Small intestine (tissue), 7 donors: ENCODE measurements at regions not wholly inside any gene's neighbourhood (a gene's known extent, or its start where the extent isn't known, plus 50 kb on each side); places are given as distances from the start of the nearest gene placed in this dataset.
"Not testable (repeated sequence)": the region's sequence is repeated elsewhere in the genome, so short reads cannot be mapped to it uniquely, and the experiment has no call there.

Experiments used
- DNase-seq, 2 donors: peaks; one replicate each; pipeline versions ENCODE4 v3.0.0 to v3.0.0-alpha.2; 2013
- FAIRE-seq: peaks from 2 replicates; lab custom pipeline; 2012; peaks lifted over from hg19 to GRCh38; lab: Jason Lieb, UNC
- H3K27ac ChIP-seq, 3 donors: one replicate each; pipeline ENCODE4 v1.5.1; 2013; ENCODE audit warnings: low read length in 2 of 3, mild to moderate bottlenecking in 2 of 3, control low read depth in 1 of 3, inconsistent platforms in 1 of 3, low read depth in 1 of 3, moderate library complexity in 1 of 3
- H3K27me3 ChIP-seq, 3 donors: one replicate each; pipeline ENCODE4 v1.6.1; 2013; ENCODE audit warnings: low read length in 3 of 3, inconsistent platforms in 1 of 3; ENCODE audit not compliant: control insufficient read depth in 3 of 3, insufficient read depth in 3 of 3
- H3K36me3 ChIP-seq, 3 donors: one replicate each; pipeline ENCODE4 v1.6.1; 2013; ENCODE audit warnings: low read length in 3 of 3, inconsistent platforms in 1 of 3, low read depth in 1 of 3, mild to moderate bottlenecking in 1 of 3, moderate library complexity in 1 of 3; ENCODE audit not compliant: control insufficient read depth in 3 of 3, insufficient read depth in 2 of 3
- H3K4me1 ChIP-seq, 3 donors: one replicate each; pipeline ENCODE4 v1.6.1; 2013; ENCODE audit warnings: low read length in 2 of 3, inconsistent platforms in 1 of 3, low read depth in 1 of 3, mild to moderate bottlenecking in 1 of 3, moderate library complexity in 1 of 3; ENCODE audit not compliant: control insufficient read depth in 3 of 3, insufficient read depth in 2 of 3
- H3K4me3 ChIP-seq, 3 donors: one replicate each; pipeline ENCODE4 v1.5.1; 2013; ENCODE audit warnings: low read length in 3 of 3, control low read depth in 1 of 3, inconsistent platforms in 1 of 3, low read depth in 1 of 3, mild to moderate bottlenecking in 1 of 3, moderate library complexity in 1 of 3
- H3K9me3 ChIP-seq, 2 donors: one replicate each; pipeline ENCODE4 v1.6.1; 2013; ENCODE audit warnings: low read depth in 1 of 2, low read length in 1 of 2; ENCODE audit not compliant: control insufficient read depth in 2 of 2, insufficient read depth in 1 of 2
- WGBS, 3 donors: extraction: QIAGEN DNeasy Blood & Tissue Kit; methylation state at CpG; one replicate each; pipeline ENCODE4 v1.1.7; 2013; 5-methylcytosine and 5-hydroxymethylcytosine counted together
- donor health status: healthy with polysubstance abuse.
- donor health status: control.
- donor health status: control.
- donor health status: Bipolar disorder and iron deficiency.
- donor health status: healthy.

DNA sequence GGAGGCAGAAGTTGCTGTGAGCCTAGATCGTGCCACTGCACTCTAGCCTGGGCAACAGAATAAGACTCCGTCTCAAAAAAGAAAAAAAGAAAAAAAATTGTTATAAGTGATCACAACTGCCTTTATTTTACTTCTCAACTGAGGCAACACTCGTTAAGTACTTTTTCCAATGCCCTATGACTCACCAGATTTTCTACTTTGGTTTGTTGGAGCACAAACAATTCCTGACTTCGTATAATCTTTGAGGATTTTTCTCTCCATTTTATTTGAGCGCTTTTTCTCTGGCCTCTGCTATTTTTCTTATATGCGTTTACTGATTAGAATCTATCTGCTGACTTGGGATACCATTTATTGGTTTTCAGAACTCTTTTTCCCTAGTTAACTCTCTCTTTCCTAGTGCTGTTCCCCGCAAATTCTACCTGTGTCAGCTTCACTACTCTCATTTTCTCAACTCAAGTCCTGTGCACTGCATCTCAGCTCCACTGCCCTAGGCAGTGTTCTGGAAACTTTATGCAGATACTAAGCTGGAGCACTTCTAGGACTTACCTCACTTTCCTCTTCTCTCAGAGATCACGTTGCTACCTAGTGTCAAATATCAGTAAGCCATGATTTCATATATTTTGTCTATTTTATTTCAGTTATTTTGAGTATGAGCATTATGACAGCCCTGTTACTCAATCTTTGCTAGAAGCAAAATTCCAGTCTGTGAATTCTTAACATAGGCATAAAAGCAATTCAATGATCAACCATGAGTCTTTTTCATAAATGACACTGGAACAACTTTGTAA, 1120.1 kb upstream of the CITED2 start:
- H3K4me3 ChIP-seq, result no peak overlapping the region
- no peaks in the 10 kb centered on the region for H3K36me3 ChIP-seq
- no peaks in the 10 kb centered on the region for H3K27me3 ChIP-seq
- DNase-seq, result no peak
- 85 to 91% (median 87%) methylated on average over 8 of the region's 8 CpGs for WGBS, 3 donors
- peaks cover 0 to 4% of the 10 kb centered on the region in 2 donors for H3K9me3 ChIP-seq
- H3K27ac ChIP-seq, result no peak overlapping the region
- FAIRE-seq, result no peak
- no peaks in the 10 kb centered on the region for H3K4me1 ChIP-seq

DNA sequence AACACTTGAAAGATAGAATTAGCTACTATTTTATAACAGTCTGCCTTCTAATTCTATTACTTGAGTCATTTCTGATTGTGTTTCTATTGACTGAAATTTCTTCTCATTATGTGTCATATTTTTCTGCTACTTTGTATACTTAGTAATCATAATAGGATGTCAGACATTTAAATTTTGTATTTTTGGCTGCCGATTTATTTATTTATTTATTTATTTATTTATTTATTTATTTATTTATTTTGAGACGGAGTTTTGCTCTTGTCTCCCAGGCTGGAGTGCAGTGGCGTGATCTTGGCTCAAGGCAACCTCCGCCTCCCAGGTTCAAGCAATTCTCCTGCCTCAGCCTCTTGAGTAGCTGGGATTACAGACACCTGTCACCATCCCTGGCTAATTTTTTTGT, 1119.0 kb upstream of the CITED2 start:
- H3K4me3 ChIP-seq, H3K36me3 ChIP-seq, FAIRE-seq, H3K27ac ChIP-seq, H3K4me1 ChIP-seq, DNase-seq, H3K9me3 ChIP-seq, H3K27me3 ChIP-seq: not testable (repeated sequence)
- 93 to 95% (median 95%) methylated on average over 4 of the region's 4 CpGs for WGBS, 3 donors

DNA sequence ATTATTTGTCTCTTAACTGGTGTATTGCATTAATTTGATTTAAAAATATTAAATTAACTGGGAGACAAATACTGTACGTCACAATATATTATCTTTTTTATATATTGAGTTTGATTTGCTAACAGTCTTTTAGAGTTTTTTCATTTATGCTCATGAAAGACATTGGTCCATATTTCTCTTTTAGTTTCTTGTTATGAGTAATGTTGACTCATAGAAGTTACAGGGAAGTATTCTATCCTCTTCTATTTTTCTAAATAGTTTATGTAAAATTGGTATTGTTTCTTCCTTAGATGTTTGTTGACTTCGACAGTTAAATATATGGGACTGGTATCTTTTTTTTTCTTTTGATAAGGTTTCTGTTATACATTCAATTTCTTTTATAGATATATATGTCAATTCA, 1115.6 kb upstream of the CITED2 start:
- FAIRE-seq, result no peak
- no peaks in the 10 kb centered on the region for H3K36me3 ChIP-seq
- H3K4me1 ChIP-seq, result no peaks in the 10 kb centered on the region
- no peak for DNase-seq
- no peaks in the 10 kb centered on the region for H3K27me3 ChIP-seq
- H3K4me3 ChIP-seq, result no peak overlapping the region
- H3K27ac ChIP-seq, result no peak overlapping the region
- WGBS, 3 donors, result 82 to 87% (median 87%) methylated on average over 2 of the region's 2 CpGs
- H3K9me3 ChIP-seq, result peaks cover 0 to 9% of the 10 kb centered on the region in 2 donors

DNA sequence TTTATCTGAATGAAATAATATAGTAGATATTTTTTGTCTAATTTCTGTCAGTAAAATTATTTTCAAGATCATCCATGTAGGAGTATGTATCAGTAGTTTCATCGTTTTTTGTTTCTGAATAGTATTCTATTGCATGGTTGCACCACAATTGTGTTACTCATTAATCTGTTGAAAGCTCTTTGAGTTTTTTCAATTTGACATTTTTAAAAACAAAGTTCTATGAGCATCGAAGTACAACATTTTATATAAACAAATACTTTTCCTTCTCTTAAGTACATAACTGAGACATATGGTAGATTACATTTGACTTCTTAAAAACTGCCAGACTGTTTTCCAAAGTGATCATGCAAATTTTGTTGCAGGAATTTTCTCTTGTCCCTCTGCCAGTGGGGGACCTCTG, 1113.1 kb upstream of the CITED2 start:
- DNase-seq, result no peak
- no peak overlapping the region for H3K27ac ChIP-seq
- WGBS, 3 donors, result 75 to 88% (median 83%) methylated on average over 2 of the region's 2 CpGs

DNA sequence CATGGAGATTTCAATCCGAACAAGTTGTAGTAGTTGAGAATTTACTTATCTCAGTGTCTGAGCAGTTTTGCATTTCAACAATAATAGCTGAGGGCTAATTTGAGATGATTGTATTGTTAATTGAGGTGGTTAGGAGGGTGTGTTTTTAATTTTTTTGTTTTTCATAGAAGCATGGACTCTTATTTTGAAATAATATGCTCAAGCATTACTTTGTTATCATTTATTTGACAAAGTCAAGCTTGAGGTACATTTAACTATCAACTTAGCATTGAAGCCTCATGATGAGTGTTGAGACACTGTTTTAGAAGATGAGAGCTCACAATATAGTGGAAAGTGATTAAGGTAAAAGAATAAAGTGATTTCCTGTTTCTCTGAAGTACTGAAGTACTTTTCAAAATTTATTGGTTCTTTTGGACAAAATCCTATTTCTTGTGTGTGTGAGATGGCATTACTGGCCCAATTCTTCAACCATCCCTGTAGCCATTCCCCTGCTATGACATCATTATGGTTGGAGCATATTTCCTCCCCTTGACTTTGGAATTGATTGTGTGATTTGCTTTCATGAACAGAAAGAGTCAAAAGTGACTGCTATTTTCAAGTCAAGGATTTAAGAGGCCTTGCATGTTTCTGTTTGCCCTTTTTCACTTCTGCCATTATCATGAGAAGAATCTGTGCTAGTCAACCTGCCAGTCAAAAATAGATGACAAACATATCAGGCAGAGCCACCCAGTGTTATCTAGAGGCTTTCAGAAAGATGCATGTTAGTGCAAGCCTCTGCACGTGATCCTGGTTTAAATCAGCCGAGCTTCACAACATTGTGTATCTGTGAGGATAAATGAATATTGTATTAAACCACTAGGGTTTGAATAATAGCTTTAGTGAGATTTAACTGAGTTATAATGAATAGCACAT, 1112.3 kb upstream of the CITED2 start:
- DNase-seq, result no peak
- peaks cover 0 to 6% of the 10 kb centered on the region in 2 donors for H3K9me3 ChIP-seq
- H3K27me3 ChIP-seq, result no peaks in the 10 kb centered on the region
- H3K4me1 ChIP-seq, result no peaks in the 10 kb centered on the region
- no peaks in the 10 kb centered on the region for H3K36me3 ChIP-seq
- no peak for FAIRE-seq
- H3K4me3 ChIP-seq, result no peak overlapping the region
- 89 to 91% (median 91%) methylated on average over 3 of the region's 3 CpGs for WGBS, 3 donors
- no peak overlapping the region for H3K27ac ChIP-seq

More for the DNA sequence above, 1113.1 kb upstream of the CITED2 start:
- Histone ChIP-seq H3K27me3 (no peaks in the 10 kb centered on the region), H3K4me3 (no peak overlapping the region), H3K9me3 (peaks cover 0 to 6% of the 10 kb centered on the region in 2 donors), H3K4me1 (no peaks in the 10 kb centered on the region), H3K36me3 (no peaks in the 10 kb centered on the region)
- peak; percentile 53 for FAIRE-seq

DNA sequence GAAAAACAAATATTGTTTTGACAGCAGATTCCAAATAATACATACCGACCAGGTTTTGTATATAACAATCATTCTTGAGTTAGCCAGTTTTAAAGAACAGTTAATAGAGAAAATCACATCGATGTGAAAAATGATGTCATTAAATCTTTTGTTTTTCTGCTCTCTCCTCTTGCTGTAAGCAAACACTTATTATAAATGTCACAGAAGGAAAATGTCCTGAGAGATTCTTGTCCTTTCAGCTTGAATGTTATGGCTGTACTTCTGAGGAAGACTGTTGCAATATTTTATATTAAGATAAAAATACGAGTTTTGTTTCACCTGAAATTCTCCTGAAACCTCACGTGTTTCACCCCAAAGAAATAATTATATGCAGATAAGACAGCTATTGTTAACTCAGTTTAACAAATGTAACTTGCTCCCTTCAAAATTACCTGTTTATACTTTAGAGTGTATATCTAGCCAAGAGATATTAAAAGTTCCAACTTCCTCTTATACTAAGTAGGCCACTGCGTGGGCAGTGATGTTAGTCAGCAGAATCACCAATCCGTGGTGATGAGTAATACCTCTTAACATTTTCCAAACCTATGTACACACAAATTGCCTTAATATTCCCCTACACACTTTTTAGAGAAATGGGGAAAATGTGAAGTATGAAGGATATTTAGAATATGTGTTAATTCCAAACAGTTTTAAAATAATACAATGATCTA, 1111.4 kb upstream of the CITED2 start:
- Histone ChIP-seq H3K27me3 (no peaks in the 10 kb centered on the region), H3K27ac (no peak overlapping the region), H3K9me3 (peaks cover 0 to 6% of the 10 kb centered on the region in 2 donors), H3K4me3 (no peak overlapping the region), H3K36me3 (no peaks in the 10 kb centered on the region), H3K4me1 (no peaks in the 10 kb centered on the region)
- 54 to 61% (median 57%) methylated on average over 6 of the region's 6 CpGs for WGBS, 3 donors
- FAIRE-seq, result no peak
- DNase-seq, result no peak

DNA sequence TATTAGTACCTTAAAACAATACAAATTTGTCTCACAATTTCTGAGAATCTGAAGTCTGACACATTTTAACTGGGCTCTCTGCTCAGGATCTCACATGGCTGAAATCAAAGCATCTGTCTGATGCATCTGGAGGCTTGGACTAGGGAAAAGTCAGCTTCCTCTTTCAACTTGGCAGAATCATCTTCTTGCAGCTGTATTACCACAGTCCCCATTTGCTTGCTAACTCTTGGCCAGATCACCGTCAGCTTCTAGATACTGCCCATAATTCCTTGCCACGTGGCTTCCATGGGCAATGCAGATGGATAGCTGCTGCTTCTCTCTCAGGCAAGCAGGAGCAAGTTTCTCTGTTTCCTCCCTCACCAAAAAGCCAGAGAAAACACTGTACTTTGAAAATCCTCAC, 1106.4 kb upstream of the CITED2 start:
- no peak overlapping the region for H3K4me3 ChIP-seq
- H3K36me3 ChIP-seq, result no peaks in the 10 kb centered on the region
- H3K9me3 ChIP-seq, result peaks cover 0 to 4% of the 10 kb centered on the region in 2 donors
- no peaks in the 10 kb centered on the region for H3K4me1 ChIP-seq
- H3K27ac ChIP-seq, result no peak overlapping the region
- 43 to 65% (median 48%) methylated on average over 2 of the region's 2 CpGs for WGBS, 3 donors
- DNase-seq, result no peak
- FAIRE-seq, result no peak
- H3K27me3 ChIP-seq, result no peaks in the 10 kb centered on the region

DNA sequence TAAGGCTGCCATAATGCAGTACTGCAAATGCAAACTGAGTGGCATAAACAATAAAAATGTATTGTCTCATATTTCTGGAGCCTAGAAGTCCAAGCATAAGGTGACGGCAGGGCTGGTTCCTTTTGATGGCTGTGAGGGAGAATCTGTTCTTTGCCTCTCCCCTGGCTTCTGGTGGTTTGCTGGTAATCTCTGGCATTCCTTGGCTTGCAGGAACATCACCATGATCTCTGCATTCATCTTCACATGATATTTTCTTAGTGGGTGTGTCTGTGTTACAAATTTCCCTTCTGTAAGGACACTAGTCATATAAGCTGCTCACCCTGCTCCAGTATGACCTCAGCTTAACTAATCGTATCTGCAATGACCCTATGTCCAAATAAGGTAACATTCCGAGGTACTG, 1104.2 kb upstream of the CITED2 start:
- 85 to 89% (median 89%) methylated on average over 3 of the region's 3 CpGs for WGBS, 3 donors
- Histone ChIP-seq H3K27me3 (no peaks in the 10 kb centered on the region), H3K9me3 (peaks cover 0 to 4% of the 10 kb centered on the region in 2 donors), H3K27ac (no peak overlapping the region), H3K4me3 (no peak overlapping the region), H3K36me3 (no peaks in the 10 kb centered on the region), H3K4me1 (no peaks in the 10 kb centered on the region)
- DNase-seq (no peak), FAIRE-seq (no peak)
